HCT116 (cell line): ENCODE measurements at regions not wholly inside any gene's neighbourhood (a gene's known extent, or its start where the extent isn't known, plus 50 kb on each side); places are given as distances from the start of the nearest gene placed in this dataset.

Experiments
- YY1 ChIP-seq: IDR thresholded peaks from 2 replicates; pipeline ENCODE4 v1.6.1; 2011; ENCODE audit warnings: low read length, low read depth, moderate library complexity, mild to moderate bottlenecking; ENCODE audit not compliant: insufficient replicate concordance; ENCODE audit errors: extremely low read depth
- TF ChIP-seq, protein P1 (sequence below): IDR thresholded peaks from 2 replicates; pipeline ENCODE4 v1.6.1; 2012
- TF ChIP-seq, protein P2 (sequence below): IDR thresholded peaks from 2 replicates; pipeline ENCODE4 v1.6.1; 2012

DNA sequence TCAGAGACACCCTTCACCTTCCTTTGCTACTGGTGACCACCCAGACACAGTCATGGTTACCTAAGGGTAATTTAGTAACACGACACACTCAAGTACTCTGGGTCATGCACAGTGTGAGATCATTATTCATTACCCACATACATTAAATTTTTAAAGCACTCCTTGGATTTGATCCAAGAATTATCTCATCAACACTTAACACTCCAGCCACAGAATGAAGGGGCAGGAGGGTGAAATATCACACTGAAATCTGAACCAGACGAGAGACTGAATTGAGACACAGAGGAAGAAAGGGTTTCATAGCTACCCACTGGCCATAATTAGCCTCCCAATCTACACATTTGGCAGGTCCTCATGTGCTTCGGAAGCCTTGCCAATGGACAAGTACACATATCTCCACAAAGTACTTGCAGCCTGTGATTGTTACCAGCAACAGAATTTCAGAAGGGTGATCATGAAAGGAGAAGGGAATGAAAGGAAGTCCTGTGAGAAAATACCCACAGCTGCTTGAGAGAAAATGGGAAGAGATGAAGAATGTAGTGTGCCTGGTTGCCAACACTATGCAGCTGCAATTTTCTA, 189.3 kb downstream of the POLR1F start:
- TF ChIP-seq, protein P1, sequence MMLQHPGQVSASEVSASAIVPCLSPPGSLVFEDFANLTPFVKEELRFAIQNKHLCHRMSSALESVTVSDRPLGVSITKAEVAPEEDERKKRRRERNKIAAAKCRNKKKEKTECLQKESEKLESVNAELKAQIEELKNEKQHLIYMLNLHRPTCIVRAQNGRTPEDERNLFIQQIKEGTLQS: no peak
- TF ChIP-seq, protein P2, sequence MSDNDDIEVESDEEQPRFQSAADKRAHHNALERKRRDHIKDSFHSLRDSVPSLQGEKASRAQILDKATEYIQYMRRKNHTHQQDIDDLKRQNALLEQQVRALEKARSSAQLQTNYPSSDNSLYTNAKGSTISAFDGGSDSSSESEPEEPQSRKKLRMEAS: no peak
- TF ChIP-seq YY1: no peak
